GM12892 (cell line): ENCODE measurements at regions not wholly inside any gene's neighbourhood (a gene's known extent, or its start where the extent isn't known, plus 50 kb on each side); places are given as distances from the start of the nearest gene placed in this dataset.

Experiments
- POLR2A ChIP-seq: IDR thresholded peaks from 2 replicates; pipeline ENCODE4 v1.6.1; 2011; ENCODE audit warnings: low read depth, low read length, control low read depth
- POLR2AphosphoS5 ChIP-seq: IDR thresholded peaks from 2 replicates; pipeline ENCODE4 v1.6.1; 2011; ENCODE audit warnings: low read depth, low read length, control low read depth
- TAF1 ChIP-seq: IDR thresholded peaks from 2 replicates; pipeline ENCODE4 v1.6.1; 2011; ENCODE audit warnings: low read depth, mild to moderate bottlenecking, control low read depth, low read length, borderline replicate concordance

GRCh38 chr2:234816056-234816455 is 135.8 kb upstream of the SH3BP4 start:
- TF ChIP-seq POLR2A (no peak), TAF1 (no peak), POLR2AphosphoS5 (no peak)
